Keratinocyte (primary cell): ENCODE measurements at regions not wholly inside any gene's neighbourhood (a gene's known extent, or its start where the extent isn't known, plus 50 kb on each side); places are given as distances from the start of the nearest gene placed in this dataset.

ENCODE experiments used
- CTCF ChIP-seq, 3 experiments: IDR thresholded peaks in 1 of 3; conservative IDR thresholded peaks in 1 of 3; optimal IDR thresholded peaks in 1 of 3; 2 replicates in 2 of 3; 3 replicates in 1 of 3; pipeline versions ENCODE3 to v1.5.1; 2011; ENCODE audit warnings: low read length in 3 of 3, mild to moderate bottlenecking in 3 of 3, moderate library complexity in 2 of 3, control low read depth in 1 of 3, inconsistent platforms in 1 of 3; ENCODE audit not compliant: insufficient read depth in 2 of 3; ENCODE audit errors: extremely low read depth in 1 of 3
- EZH2 ChIP-seq: IDR thresholded peaks from one replicate; pipeline ENCODE4 v1.6.1; 2012; ENCODE audit warnings: inconsistent platforms, mild to moderate bottlenecking, low read length, moderate library complexity

- TF ChIP-seq CTCF (optimal IDR thresholded peaks at IDR 0.05 in 1 of 3, IDR thresholded peaks at IDR 0.05 in 1 of 3, conservative IDR thresholded peaks at IDR 0.05 in 1 of 3; ENCODE audit: extremely low read depth in 1 of 3, insufficient read depth in 2 of 3, low read length in 3 of 3) (no peak), EZH2 (no peak)
Measured at GRCh38 chr2:66273933-66274490, 160.9 kb upstream of the MEIS1 start.
